Nucleus accumbens (tissue), 56 donors: ENCODE measurements at regions not wholly inside any gene's neighbourhood (a gene's known extent, or its start where the extent isn't known, plus 50 kb on each side); places are given as distances from the start of the nearest gene placed in this dataset.
A peak's percentile ranks its signal among the peaks of the same experiment; 100 is the strongest.

Source experiments
- DNase-seq, 56 donors: peaks; one replicate each; lab custom pipeline; 2025; lab: John Stamatoyannopoulos, UW

DNA sequence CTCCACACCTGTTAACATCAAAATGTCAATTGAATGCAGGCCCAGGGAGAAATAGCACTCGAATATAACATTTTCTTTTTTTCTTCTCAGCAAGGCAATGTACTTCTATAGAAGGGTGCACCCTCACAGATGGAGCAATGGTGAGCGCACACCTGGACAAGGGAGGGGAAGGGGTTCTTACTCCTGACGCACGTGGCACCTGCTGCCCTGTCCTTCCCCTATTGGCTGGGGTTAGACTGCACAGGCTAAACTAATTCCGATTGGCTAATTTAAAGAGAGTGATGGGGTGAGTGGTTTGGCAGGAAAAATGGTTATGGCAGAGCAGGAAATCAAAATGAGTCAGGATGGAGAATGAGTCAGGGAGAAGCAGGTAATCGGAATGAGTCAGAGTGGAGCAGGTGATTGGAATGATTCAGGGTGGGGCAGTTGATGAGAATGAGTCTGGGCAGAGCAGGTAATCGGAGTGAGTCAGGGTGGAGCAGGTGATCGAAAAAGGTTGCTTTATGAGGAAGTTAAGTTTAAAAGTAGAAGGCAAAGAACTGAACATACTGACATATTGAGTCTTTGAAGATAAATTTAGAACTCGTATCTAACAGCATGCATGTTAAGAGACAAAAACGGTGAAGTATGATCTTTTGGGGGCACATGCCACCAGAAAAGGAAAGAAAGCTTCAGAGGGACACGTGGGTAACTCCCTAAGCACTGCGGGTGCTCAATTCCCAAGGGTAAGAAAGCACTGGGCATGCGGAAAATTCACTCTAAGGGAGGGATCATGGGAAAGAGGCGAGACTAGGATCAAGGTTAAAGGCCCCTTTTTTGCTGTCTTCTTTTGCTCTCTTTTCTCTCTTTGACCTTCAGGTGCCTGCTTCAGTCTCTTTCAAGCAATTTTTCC, 72.9 kb upstream of the GALNT15 start:
- peak in 39 of 56 donors; percentile 2 to 86 (median 46) for DNase-seq

DNA sequence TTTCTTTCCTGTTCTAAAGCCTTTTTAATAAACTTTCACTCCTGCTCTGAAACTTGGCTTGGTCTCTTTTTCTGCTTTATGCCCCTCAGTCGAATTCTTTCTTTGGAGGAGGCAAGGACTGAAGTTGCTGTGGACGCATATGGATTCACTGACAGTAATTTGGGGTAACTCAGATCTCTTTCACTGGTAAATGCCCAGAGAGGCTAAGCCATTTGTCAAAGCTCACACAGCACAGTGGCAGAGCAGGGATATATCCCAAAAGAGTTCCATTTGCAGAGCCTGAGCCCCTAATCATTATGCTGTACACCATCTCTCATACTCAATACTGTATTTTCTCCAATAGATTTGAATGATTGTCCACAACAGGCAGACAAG, 72.3 kb upstream of the GALNT15 start:
- no peak for DNase-seq

DNA sequence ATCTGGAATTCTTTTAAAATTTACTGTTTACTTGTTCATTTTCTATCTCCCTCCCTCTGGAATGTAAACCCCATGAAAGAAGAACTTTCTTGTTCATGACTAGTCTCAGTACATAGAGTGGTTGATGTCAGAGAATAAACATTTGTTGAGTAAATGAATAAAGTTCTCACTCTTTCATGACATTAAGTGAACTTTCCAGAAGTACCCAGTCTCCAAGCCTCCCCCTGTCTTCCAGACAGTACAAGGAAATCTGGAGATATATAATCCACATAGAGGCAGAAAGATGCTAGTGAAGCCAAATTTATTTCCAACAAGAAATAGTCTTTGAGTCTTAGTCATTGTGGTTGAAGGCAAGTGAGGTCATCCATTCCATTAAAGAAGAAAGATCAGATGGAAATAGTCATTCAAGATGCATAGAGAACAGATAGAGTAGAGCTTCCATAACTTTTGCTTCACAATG, 71.5 kb upstream of the GALNT15 start:
- DNase-seq = no peak

DNA sequence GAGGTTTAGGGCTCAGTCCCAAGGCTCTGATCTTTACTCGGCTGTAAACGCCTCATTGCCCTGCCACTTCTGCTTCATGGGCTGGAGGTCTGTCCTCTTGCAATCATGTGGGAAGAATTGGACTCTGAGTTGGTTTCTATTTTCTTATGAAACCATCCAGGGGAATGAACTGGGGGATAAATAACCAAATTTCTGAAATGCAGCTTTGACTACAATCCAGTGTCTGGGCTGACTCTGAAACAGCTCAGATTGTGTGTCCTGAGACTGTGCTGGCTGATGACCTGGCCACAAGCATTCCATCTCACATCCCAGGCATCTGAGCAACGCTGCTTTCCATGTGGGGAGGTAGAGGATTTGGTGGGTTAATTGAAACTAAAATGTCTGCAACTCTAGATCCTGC, 71.0 kb upstream of the GALNT15 start:
- DNase-seq = no peak

DNA sequence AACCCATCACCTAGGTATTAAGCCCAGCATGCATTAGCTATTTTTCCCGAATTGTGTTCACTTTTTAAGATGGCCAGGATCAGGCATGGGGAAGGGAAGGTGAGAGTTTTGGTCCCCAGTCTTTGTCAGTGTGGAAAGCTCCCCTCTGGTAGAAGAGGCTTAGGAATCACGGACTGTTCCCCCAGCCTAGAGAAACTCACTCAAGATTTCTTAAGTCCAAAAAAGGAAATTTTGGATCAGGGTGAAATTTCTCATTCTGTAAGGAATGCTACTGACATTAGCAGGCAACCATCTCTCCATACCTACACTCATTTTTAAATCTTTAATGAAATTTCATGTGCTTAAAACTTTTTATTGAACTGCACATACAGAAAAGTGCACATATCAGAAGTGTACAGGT, 70.3 kb upstream of the GALNT15 start:
- no peak for DNase-seq

DNA sequence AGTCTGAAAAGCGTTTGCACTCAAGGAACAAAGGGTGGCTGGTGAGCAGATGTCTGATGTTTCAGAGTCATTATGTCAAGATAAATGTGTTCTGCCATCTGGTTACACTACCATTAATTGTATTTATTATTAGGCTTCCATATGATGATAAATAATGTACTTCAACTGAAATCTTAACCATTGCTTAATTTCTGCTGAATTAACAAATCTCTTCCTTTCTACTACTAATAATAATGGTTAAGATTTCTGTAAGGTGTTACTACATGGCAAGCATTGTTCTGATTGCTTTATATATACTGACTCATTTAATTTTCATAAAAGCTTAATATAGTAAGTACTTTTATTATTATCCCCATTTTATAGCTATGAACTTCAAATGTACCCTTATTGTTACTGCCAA, 68.4 kb upstream of the GALNT15 start:
- no peak for DNase-seq

DNA sequence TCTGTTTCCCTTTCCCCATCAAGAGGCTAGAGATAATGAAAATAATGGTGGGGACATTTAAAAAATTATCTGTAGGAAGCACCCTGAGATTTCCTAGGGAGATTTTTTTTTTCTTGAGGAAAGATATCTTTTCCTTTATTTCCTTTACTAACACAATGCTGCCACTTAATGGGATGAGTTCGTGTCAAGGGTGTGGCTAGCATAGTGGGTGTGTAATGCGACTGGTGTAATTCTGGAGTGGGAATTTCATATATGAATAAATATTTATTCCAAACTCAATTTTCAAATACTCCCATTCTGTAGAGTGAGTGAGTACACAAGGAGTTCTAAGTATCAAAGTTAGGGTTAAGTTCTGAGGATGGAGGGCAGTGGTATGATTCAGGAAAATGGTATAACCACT, 66.1 kb upstream of the GALNT15 start:
- no peak for DNase-seq

DNA sequence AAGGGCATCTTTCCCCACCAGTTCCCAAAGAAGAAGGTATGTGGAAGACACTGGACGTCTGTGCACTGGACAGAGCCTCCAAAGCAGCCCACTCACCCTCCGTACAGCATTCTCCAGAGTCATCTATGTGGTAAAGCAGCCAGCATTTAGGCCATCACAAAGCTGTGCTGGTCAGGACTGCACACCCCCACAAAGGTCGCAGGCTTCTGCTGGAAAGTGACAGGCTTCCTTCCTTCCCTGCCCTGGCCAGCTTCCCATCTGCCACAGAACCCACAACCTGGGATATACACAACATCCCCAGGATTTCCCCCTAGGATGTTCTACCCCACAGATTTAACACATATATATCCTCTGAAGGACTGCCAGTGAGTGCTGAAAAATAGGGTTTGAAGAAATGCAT, 64.6 kb upstream of the GALNT15 start:
- DNase-seq = no peak

DNA sequence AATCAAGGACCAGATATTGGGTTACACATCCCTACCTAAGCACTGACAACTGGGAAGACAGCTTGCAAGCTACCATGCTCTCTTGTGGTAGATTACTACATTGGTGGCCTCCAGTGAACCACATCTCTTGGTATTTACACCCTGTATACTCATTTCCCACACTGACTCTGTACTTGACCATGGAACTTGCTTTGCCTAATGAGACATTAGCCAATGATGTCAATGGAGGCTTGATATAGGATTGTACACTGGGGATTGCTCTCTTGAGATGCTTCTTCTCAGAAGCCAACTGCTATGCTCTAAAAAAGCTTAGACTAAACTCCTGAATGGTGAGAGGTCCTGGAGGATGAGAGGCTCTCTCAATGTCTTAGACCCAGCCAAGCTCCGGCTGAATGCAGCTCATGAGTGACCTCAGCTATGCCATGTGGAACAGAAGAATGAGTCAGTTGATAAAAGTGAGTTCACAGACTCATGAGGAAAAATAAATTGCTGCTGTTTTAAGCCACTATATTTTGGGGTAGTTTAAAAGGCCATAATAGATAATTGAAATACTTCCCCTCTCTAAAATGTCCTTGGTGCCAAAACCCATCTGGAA, 61.5 kb upstream of the GALNT15 start:
- no peak for DNase-seq

DNA sequence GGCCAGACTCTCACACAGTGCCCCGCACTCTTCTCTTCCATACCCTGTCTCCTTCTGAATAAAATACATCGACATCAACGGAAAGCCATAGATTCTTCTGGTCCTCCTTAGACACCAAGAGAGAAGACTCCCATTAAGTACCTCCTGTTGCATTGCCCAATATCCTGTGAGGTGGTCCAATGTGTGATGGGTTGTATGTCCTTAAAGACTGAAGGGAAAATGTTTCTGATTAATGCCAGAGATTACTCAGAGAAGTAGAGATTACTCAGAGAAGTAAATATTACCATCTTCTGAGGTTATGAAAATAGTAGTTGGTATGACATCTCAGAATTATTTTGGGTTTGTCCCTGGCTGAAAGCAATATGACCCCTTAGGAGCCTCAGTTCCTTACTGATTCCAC, 60.8 kb upstream of the GALNT15 start:
- no peak for DNase-seq

DNA sequence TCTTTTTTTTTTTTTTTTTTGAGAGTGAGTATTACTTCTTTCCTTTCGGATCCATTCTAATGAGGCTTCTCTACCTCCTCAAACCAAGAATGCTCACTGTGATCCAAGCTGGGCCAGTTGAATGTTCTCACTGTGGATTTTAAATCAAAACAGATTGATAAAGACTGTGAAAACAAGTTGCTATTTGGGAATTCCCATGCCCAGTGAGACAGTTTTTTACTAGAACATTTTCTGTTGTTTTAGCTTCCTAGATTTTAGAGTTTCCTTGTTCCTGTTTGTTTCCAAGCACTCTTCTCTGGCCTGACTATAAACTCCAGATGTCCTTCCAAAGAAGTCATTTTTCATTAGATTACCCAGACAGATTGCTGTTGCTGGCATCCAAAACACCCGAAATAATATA, 60.1 kb upstream of the GALNT15 start:
- no peak for DNase-seq

DNA sequence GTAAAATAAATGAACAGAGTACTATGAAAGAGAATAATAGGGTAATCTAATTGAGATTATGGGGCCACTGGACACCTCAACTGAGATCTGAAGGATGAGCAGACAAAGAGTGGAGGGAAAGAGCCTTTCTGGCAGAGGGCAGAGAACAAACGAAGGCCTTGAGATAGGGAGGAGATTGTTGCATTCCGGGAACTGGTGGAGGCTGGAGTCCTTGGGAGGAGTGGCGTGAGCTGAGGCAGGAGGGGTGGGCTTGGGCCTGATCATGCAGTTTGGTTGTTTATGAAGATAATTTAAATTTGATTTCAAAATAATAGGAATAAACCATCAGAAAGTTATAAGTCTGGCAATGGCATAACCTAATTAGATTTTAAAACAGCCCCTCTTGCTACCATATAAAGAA, 59.5 kb upstream of the GALNT15 start:
- no peak for DNase-seq

DNA sequence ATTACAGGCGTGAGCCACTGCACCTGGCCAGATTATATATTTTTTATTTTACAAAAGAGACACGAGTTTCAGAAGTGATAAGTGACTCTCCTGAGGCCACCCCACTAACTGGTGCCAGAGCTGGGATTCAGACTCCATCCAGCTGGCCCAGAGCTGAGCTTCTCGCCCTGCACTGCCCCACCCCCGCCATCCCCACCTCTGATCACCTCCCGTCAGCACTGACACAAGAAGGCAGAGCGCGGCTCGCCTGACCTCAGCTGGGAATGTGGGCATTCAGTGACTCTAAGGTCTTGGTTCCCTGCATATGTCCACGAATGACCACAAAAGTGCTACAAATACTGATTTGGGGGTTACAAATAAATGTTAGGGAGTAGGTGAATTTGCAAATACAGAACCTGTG, 56.1 kb upstream of the GALNT15 start:
- DNase-seq = no peak

DNA sequence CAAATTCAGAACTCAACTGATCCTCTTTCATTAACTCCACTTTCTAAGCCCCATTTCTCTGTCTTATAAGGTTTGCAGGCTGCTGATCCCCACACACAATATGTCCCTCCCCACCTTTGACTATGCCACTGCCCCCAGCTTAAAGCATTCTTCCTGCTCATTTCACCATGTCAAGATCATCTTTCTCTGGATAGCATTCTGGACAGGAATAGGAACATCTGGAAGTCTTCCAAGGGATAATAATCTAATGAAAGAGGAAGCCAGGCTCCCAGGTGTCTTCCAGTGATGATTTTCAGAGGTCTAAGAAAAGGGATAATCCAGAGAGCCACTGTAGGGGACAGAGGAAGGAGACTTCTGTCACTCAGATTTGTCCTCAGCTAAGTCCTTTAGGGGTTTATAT, 54.6 kb upstream of the GALNT15 start:
- DNase-seq = no peak

DNA sequence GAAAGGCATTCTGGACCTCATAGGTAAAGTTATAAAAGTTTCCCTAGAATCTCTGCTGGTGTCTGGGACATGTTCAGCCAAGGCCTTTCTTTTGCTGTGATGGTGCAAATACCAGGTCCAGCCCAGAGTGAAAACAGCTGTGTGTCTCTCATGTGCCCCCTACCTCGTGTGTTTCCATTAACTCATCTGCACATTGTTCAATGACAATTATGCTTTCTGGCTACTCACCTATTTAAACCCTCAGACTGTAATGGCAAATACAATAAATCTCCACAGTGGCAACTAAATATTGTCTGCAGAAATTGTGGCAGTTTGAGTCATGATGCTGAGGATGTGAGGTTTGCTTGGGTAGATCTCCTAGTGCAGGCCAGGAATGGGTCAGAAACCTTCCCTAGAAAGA, 53.1 kb upstream of the GALNT15 start:
- no peak for DNase-seq

DNA sequence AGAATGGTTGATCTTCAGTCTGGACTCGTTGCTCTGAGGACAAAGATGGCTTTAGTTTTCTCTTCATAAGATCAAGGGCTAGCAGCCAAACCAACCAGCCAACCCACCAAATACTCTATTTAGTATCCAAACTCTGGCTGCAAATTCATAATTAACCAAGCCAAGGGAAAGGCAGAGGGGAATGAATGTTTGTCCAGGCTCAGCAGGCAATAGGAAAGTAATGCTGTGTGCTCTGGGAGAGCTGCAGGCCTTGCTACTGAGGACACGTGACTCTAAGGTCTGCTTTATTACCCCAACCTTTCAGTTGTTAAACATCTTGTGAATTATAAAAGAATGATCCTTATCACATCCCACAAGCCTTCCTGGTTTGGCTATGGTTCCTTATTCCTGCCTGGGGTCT, 52.3 kb upstream of the GALNT15 start:
- DNase-seq = peak in 16 of 56 donors; percentile 3 to 59 (median 14)

DNA sequence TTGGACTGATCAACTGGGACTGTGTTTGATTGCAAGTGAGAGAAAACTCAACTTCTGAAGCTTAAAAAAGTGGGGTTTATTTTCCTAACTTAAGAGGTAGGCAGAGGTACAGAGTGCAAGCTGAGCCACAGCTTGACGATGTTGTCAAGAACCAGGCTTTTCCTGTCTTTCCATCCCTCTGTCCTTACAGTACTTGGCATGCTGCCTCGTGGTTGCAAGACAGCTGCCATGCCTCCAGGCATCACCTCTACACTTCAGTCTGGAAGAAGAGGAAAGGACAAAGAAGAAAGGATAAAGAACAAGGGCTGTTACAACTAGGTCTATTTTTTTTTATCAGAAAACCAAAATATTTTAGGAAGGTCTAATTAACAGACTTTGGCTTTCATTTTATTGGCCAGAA, 51.8 kb upstream of the GALNT15 start:
- DNase-seq = no peak

DNA sequence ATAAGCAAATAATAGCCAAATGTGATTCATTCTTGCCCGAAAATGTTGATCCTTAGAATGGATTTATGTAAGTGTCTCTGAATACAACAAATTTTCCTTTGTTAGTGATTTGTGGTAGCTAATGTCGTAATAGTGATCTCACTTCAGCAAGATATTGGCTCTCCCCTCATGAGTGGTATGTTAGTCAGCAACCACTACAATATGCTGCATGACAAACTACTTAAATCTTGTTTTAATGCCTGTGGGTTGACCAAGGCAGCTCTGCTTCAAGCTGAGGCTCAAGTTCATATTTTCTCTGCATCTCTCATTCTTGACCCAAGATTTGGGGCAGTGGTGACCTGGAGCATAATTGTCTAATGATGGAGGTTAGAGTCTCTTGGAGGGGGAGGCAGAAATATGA, 49.8 kb upstream of the GALNT15 start:
- no peak for DNase-seq
